SK-N-MC (cell line): ENCODE measurements at regions not wholly inside any gene's neighbourhood (a gene's known extent, or its start where the extent isn't known, plus 50 kb on each side); places are given as distances from the start of the nearest gene placed in this dataset.

Experiments used
- EZH2 ChIP-seq: fragments of 200-600 bp; sonication (generic); IDR thresholded peaks from one replicate; pipeline ENCODE4 v1.6.1; 2017; ENCODE audit warnings: antibody characterized with exemption
- FOXP2 ChIP-seq: optimal IDR thresholded peaks from 2 replicates; pipeline ENCODE3; 2011; ENCODE audit warnings: mild to moderate bottlenecking, moderate library complexity; ENCODE audit not compliant: insufficient read depth; ENCODE audit errors: extremely low read length, control extremely low read depth
- POLR2AphosphoS5 ChIP-seq: IDR thresholded peaks from 2 replicates; pipeline ENCODE4 v1.6.1; 2012; ENCODE audit warnings: mild to moderate bottlenecking, low read depth, low read length, borderline replicate concordance

DNA sequence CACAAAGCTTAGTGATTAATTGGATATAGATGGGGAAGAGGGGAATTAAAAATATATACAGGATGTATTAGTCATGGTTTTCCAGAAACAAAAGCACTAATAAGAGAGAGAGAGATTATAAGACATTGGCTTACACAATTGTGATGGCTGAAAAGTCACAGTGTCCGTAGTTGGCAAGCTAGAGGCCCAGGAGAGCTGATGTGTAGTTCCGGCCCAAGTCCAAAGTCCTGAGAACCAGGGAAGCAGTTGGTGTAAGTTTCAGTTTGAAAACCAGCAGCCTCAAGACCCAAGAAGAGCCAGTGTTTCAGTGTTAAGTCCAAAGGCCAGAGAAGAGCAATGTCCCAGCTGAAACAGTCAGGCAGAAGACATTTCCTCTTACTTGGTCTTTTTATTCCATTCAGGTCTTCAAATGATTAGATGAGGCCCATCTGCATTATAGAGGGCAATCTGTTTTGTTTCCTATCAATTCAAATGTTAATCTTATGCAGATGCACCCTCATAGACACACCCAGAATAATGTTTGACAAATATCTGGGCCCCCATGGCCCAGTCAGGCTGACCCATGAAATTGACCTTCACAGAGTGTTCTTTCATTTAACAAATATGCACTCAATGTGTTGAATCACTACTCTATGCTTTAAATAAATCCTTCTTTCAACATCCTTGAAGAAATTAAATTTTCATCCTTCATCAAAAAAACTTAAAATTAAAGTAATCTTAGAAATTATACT is 67.2 kb upstream of the DIO2 start:
- TF ChIP-seq EZH2 (no peak), POLR2AphosphoS5 (no peak), FOXP2 (no peak)
